HG03103 (cell line): ENCODE measurements at regions not wholly inside any gene's neighbourhood (a gene's known extent, or its start where the extent isn't known, plus 50 kb on each side); places are given as distances from the start of the nearest gene placed in this dataset.

ENCODE experiments used
- ATAC-seq: cut with Tn5 transposase; IDR thresholded peaks from one replicate; pipeline ENCODE4 v1.9.1; 2021; ENCODE audit warnings: low read depth; ENCODE audit not compliant: unreplicated experiment

DNA sequence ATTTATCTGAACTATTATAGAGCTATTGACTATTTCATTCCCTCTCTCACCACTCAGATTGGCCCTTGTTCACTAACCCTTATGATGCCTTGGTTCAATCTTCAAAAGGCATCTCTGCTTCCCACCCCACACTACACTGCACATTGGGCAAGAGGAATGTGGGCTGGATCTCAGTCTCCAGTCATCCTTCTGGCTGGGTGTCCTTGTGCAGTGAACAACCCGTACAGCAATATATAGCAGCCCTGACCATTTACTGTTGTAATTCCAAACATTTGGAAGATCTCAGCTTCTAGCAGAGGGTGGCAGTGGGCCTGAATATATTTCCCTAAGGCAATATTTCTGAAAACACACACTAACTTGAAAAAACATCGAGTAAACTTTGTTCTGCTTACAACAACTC is 199.2 kb upstream of the GDNF start:
- no peak for ATAC-seq

- no peak for ATAC-seq
These were observed 196.9 kb upstream of the GDNF start for GRCh38 chr5:38036765-38037164.

DNA sequence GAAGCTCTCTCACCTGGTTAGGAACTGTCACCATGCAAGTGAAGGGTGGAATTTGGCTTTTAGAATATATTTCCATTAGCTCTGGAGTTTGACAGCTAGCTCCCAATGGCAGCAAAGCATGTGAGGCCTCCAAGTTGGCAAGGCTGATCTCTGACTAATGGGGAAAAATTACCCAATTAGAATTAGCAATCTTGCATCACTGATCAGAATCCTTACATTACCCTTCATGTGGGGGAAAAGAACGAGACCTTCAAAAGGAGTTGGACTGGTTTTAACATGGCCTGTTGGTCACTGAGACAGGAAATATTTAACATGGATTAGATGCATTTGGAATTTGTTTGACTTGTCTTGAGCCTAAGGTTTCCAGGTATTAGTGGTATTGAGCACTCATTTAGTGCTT is 192.3 kb upstream of the GDNF start:
- no peak for ATAC-seq

DNA sequence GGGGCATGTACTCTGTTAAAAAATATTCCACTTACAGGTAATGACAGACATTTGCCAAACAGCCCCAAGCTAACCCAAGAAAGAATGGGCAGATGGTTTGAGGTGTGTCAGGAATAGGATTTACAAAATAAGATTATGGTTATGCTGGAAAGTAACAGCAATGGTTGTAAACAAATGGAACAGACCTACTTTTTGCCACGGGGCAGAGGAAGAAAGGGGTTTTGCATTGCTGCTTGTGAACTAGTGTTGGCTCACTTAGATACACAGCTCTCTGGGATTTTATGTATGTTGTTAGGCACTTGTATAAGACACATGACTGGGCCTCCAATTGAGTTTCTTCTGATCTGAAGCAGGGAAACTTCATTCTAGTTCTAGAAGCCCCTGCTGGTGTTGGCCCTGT is 191.5 kb upstream of the GDNF start:
- ATAC-seq = no peak

GRCh38 chr5:38029397-38030065 is 189.7 kb upstream of the GDNF start:
- ATAC-seq = no peak

DNA sequence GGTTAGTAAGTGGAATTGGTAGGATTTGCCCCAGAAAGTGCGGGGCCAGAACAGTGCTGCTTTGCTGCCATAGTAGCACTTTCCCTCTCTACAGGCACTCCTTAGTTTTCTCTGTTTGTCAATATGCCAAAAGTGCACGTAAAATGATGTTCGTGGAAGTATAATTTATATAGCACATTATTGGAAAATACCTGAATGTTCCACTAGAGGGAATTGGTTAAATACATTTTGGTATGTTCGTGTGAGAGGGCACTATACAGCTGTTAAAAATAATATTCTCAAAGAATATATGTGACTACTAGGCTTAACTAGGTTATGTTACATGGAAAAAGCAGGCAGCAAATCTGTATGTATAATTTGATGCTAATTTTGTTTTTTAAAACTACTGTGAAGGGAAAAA is 184.0 kb upstream of the GDNF start:
- no peak for ATAC-seq

GRCh38 chr5:38023371-38023770 is 183.5 kb upstream of the GDNF start:
- ATAC-seq = no peak

- no peak for ATAC-seq
These were observed 182.8 kb upstream of the GDNF start for GRCh38 chr5:38022631-38023030.

GRCh38 chr5:38018016-38018415 is 178.2 kb upstream of the GDNF start:
- no peak for ATAC-seq

DNA sequence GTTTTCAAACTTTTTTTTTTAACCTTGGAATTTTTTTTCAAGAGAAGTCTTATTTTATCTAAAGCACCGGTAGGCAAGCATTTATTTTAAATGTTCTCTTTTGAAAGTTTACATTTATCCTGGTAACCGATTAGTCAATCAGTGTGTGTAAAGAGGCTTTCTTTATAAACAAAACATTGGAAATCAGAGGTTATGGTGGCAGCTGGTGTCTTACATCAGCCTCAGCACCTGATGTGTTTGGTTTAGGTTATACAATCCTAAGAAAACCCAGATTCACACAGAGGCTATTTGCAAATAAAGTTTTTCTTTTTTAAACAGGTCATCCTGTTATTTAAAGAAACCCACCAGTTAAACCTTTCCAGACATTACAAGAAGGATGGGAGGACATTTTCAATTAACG is 173.3 kb upstream of the GDNF start:
- ATAC-seq = no peak

- no peak for ATAC-seq
These were observed 171.9 kb upstream of the GDNF start for GRCh38 chr5:38011668-38012188.

GRCh38 chr5:38009749-38010358 is 170.0 kb upstream of the GDNF start:
- no peak for ATAC-seq

DNA sequence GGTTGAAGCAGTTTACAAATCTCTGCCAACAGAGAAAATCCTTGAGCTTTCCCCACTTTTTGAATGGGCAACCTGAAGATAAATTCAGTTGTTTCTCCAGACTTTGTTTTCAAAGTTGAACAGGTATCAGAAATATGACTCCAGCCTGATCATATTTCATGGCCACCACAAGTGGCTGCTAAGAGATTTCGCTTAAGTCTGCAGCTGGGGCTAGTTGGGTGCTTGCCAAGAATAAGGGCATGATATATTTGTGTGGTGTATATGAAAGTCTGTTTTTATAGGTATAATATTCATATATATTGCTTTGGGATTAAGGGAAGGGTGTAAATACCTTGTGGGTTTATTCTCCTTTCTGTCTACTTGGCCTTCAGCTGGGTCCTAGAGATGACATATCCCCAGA is 168.4 kb upstream of the GDNF start:
- no peak for ATAC-seq

GRCh38 chr5:37999593-37999992 is 159.8 kb upstream of the GDNF start:
- ATAC-seq = no peak

DNA sequence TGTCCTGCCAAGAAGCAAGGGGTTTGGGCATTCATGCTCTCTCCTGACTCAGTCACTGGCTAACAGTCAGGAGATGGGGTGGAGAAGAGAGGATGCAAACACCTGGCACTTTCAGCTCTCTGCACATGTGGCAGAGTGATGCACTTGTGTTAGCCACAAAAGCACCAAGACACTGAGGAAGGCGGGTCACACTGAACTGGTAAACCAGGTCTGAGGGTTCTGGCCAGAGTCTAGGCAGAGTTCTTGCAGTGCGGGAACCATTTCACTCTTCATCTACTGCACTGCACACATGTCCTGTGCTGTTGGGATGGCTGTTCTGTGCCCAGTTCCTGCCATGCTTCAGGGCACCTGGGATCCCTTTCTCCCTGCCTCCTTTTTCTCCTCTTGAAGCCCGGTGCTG is 157.1 kb upstream of the GDNF start:
- ATAC-seq = no peak

DNA sequence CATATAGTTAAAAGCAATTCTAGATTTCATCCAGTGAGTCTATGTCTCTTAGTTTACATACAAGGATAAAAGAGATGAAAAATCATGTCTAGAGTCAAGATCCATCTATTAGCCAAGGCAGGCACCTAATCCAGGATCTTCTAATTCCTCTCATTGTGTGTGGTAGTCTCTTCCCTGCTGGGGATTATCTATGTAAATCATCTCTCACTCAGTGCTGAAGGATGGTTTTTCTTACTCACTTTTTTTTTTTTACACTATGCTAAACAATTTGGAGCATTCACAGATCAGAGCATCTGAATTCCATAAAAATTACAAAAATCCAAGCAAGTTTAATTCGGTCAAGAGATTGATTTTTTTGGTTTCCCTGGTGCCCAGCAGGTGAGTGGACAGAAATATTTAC is 154.9 kb upstream of the GDNF start:
- no peak for ATAC-seq

- ATAC-seq = no peak
These were observed 151.8 kb upstream of the GDNF start for GRCh38 chr5:37991301-37992299.

DNA sequence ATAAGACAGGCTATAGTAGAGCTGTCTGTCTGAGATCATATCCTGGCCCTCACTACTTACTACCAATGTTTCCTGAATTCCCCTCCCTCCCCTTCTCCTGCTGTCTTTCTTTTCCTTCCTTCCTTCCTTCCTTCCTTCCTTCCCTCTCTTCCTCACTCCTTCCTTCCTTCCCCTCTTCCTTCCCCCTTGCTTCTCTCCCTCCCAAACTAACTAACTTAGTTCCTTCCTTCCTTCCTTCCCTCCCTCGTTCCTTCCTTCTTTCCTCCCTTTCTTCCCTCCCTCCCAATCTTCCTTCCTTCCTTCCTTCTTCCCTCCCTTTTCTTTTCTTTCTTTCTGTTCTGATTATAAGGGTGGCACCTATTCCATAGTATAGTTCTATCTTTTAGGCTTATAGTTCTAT is 150.0 kb upstream of the GDNF start:
- no peak for ATAC-seq

- ATAC-seq = no peak
These were observed 148.7 kb upstream of the GDNF start for GRCh38 chr5:37988454-37989046.

DNA sequence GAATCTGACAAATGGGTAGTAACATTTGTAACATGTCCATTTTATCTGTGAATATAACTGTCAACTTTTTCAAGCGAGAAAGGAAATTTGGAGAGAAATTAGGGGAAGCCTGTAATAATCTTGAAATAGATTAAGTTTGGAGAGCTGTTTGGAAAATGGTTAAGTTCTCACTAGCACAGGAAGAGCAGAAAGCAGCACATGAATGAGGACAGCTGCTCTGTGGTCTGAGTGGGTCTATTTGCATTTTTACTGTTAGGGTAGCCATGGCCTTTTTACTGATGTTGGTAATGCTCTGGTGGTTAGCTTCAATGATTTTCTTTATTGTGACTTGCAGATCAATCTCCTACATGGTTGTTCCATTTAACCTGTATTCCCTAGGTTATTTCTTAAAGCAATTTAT is 144.5 kb upstream of the GDNF start:
- ATAC-seq = no peak

GRCh38 chr5:37983463-37983862 is 143.6 kb upstream of the GDNF start:
- ATAC-seq = no peak
